B cell (primary cell): ENCODE measurements at regions not wholly inside any gene's neighbourhood (a gene's known extent, or its start where the extent isn't known, plus 50 kb on each side); places are given as distances from the start of the nearest gene placed in this dataset.

Experiments used
- ATAC-seq: fragments of 200-7000 bp; cut with Tn5 transposase; one replicate; pipeline ENCODE4 v1.10.0; 2021; ENCODE audit warnings: low read depth, mild to moderate bottlenecking, moderate number of reproducible peaks, moderate library complexity
- CTCF ChIA-PET: fragments of 350-600 bp; sonication (Branson Sonifier 250); formaldehyde crosslinking; loops from one replicate; lab custom pipeline; 2021; ENCODE audit warnings: antibody characterized with exemption, inconsistent platforms; lab: Charles Lee
- POLR2A ChIA-PET: fragments of 350-600 bp; sonication (Branson Sonifier 250); formaldehyde crosslinking; loops from one replicate; lab custom pipeline; 2021; ENCODE audit warnings: antibody characterized with exemption; lab: Charles Lee
- DNase-seq: peaks from one replicate; pipeline ENCODE4 v3.0.0; 2013
- H2AFZ ChIP-seq: 2 replicates; pipeline ENCODE4 v1.6.1; 2012; ENCODE audit warnings: mild to moderate bottlenecking, low read depth, low read length; ENCODE audit not compliant: insufficient read depth, poor library complexity, severe bottlenecking
- H3K27ac ChIP-seq, 2 donors: 1 replicate in 1 of 2; 2 replicates in 1 of 2; pipeline ENCODE4 v1.5.1; 2012 to 2013; ENCODE audit warnings: low read length in 2 of 2, mild to moderate bottlenecking in 2 of 2, moderate library complexity in 1 of 2
- H3K27me3 ChIP-seq, 4 experiments: fragments of 200-600 bp in 1 of 4; sonication (generic) in 1 of 4; replicated peaks in 1 of 4; 1 replicate in 2 of 4; 2 replicates in 2 of 4; pipeline versions ENCODE4 v1.6.1 to v1.7.0; 2013 to 2016; ENCODE audit warnings: low read length in 3 of 4, mild to moderate bottlenecking in 2 of 4, mixed read lengths in 1 of 4, moderate library complexity in 1 of 4; ENCODE audit not compliant: insufficient read depth in 4 of 4, control insufficient read depth in 3 of 4; ENCODE audit errors: control extremely low read depth in 1 of 4
- H3K36me3 ChIP-seq, 2 experiments: replicated peaks in 1 of 2; 1 replicate in 1 of 2; 2 replicates in 1 of 2; pipeline versions ENCODE4 v1.6.1 to v1.7.1; 2013; ENCODE audit warnings: low read length in 1 of 2; ENCODE audit not compliant: insufficient read depth in 2 of 2, control insufficient read depth in 1 of 2; ENCODE audit errors: control extremely low read depth in 1 of 2, extremely low read depth in 1 of 2
- H3K4me1 ChIP-seq, 2 donors: fragments of 200-600 bp in 1 of 2; sonication (generic) in 1 of 2; 1 replicate in 1 of 2; 2 replicates in 1 of 2; pipeline versions ENCODE4 v1.5.1 to v1.6.1; 2013 to 2017; ENCODE audit warnings: low read length in 2 of 2; ENCODE audit not compliant: control insufficient read depth in 2 of 2, insufficient read depth in 2 of 2
- H3K4me2 ChIP-seq: replicated peaks from 2 replicates; pipeline ENCODE3; 2012; ENCODE audit warnings: mild to moderate bottlenecking, low read depth, low read length; ENCODE audit not compliant: poor library complexity, severe bottlenecking
- H3K4me3 ChIP-seq, 5 experiments: fragments of 200-600 bp in 1 of 5; sonication (generic) in 1 of 5; 1 replicate in 3 of 5; 2 replicates in 2 of 5; pipeline versions ENCODE4 v1.5.1 to v1.7.0; 2011 to 2016; ENCODE audit warnings: low read length in 4 of 5, mild to moderate bottlenecking in 4 of 5, low read depth in 2 of 5, control low read depth in 1 of 5, moderate library complexity in 1 of 5; ENCODE audit not compliant: insufficient read depth in 1 of 5; ENCODE audit errors: control extremely low read depth in 1 of 5, extremely low read depth in 1 of 5
- H3K79me2 ChIP-seq: fragments of 200-600 bp; sonication (generic); one replicate; pipeline ENCODE4 v1.6.0; 2016; ENCODE audit warnings: low read length; ENCODE audit not compliant: control insufficient read depth, insufficient read depth
- H3K9ac ChIP-seq: fragments of 200-600 bp; sonication (generic); 2 replicates; pipeline ENCODE4 v1.6.1; 2017; ENCODE audit warnings: mild to moderate bottlenecking, low read length, moderate library complexity
- H3K9me3 ChIP-seq, 3 donors: one replicate each; pipeline versions ENCODE4 v1.6.1 to v1.7.1; 2013; ENCODE audit warnings: low read length in 2 of 3; ENCODE audit not compliant: control insufficient read depth in 2 of 3, insufficient read depth in 1 of 3; ENCODE audit errors: control extremely low read depth in 1 of 3
- H4K20me1 ChIP-seq: 2 replicates; pipeline ENCODE4 v1.6.0; 2012; ENCODE audit warnings: mild to moderate bottlenecking, low read length; ENCODE audit not compliant: insufficient read depth, control insufficient read depth, poor library complexity, severe bottlenecking
- H3K27ac Mint-ChIP-seq: one replicate; pipeline ENCODE4 v1.8.0; 2021; ENCODE audit warnings: mixed read lengths
- H3K27me3 Mint-ChIP-seq: one replicate; pipeline ENCODE4 v1.8.0; 2021; ENCODE audit warnings: mixed read lengths
- H3K4me1 Mint-ChIP-seq: one replicate; pipeline ENCODE4 v1.8.0; 2021; ENCODE audit warnings: mixed read lengths
- H3K4me3 Mint-ChIP-seq: one replicate; pipeline ENCODE4 v1.8.0; 2021; ENCODE audit warnings: mixed read lengths
- H3K9me3 Mint-ChIP-seq: one replicate; pipeline ENCODE4 v1.8.0; 2022; ENCODE audit warnings: mixed read lengths; ENCODE audit not compliant: insufficient read depth
- EZH2 ChIP-seq: IDR thresholded peaks from 2 replicates; pipeline ENCODE4 v1.6.1; 2012; ENCODE audit warnings: borderline replicate concordance, low read depth, mild to moderate bottlenecking, moderate library complexity, low read length; ENCODE audit not compliant: insufficient read depth, poor library complexity, severe bottlenecking
- WGBS: methylation state at CpG from one replicate; pipeline ENCODE4 v1.1.5; 2013; ENCODE audit warnings: missing lambda C conversion rate; ENCODE audit not compliant: insufficient coverage; 5-methylcytosine and 5-hydroxymethylcytosine counted together
- intact Hi-C: fragments of 100-400 bp; cut with micrococcal nuclease; formaldehyde crosslinking; loops from one replicate; pipeline ENCODE4 v1.10.0; 2022
- TF ChIP-seq, protein P1 (sequence below): fragments of 200-600 bp; IDR thresholded peaks from one replicate; pipeline ENCODE4 v1.8.0; 2022; ENCODE audit warnings: antibody characterized with exemption, mild to moderate bottlenecking

DNA sequence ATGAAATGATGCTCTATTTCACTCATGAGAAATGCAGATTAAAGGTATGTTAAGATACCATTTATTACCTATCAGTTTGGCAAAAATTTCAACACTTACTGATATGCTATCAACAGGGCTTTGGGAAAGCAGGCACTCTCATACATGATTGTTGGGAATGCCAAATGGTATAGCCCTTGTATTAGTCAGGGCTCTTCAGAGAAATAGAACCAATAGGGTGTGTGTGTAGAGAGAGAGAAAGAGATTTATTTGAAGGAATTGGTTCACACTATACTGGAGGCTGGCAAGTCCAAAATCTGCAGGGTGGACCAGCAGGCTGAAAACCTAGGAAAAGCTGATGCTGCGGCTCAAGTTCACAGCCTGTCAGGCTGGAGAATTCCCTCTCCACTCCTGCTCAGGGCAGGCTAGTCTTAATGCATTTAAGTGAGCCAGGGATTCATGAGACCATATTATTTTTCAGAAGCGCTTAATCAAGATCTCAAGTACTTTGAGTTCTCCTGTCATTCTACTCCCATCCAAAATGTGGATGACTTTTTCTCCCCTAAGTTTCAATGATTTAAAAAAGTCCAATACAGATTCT lies 72.4 kb downstream of the NHLRC3 start:
- H3K4me2 ChIP-seq, result no peak overlapping the region
- DNase-seq (no peak), ATAC-seq (no peak)
- no peak overlapping the region for H2AFZ ChIP-seq
- H3K36me3 ChIP-seq, result no peaks in the 10 kb centered on the region
- no peak overlapping the region for H3K27ac ChIP-seq
- H3K79me2 ChIP-seq, result no peaks in the 10 kb centered on the region
- no peaks in the 10 kb centered on the region for H3K27me3 ChIP-seq
- no peak for TF ChIP-seq EZH2
- TF ChIP-seq, protein P1, sequence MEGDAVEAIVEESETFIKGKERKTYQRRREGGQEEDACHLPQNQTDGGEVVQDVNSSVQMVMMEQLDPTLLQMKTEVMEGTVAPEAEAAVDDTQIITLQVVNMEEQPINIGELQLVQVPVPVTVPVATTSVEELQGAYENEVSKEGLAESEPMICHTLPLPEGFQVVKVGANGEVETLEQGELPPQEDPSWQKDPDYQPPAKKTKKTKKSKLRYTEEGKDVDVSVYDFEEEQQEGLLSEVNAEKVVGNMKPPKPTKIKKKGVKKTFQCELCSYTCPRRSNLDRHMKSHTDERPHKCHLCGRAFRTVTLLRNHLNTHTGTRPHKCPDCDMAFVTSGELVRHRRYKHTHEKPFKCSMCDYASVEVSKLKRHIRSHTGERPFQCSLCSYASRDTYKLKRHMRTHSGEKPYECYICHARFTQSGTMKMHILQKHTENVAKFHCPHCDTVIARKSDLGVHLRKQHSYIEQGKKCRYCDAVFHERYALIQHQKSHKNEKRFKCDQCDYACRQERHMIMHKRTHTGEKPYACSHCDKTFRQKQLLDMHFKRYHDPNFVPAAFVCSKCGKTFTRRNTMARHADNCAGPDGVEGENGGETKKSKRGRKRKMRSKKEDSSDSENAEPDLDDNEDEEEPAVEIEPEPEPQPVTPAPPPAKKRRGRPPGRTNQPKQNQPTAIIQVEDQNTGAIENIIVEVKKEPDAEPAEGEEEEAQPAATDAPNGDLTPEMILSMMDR, result no peak
- Mint-ChIP-seq H3K4me3 (no peak overlapping the region), H3K9me3 (peaks cover 2% of the 10 kb centered on the region), H3K27me3 (peaks cover 6% of the 10 kb centered on the region), H3K27ac (no peak overlapping the region), H3K4me1 (no peaks in the 10 kb centered on the region)
- intact Hi-C loops, result no loop called here
- H3K9ac ChIP-seq, result no peak overlapping the region
- no peaks in the 10 kb centered on the region for H3K4me1 ChIP-seq
- POLR2A ChIA-PET, result no interaction called here
- 86% methylated on average over 1 of the region's 2 CpGs for WGBS
- CTCF ChIA-PET, result no interaction called here
- no peaks in the 10 kb centered on the region for H3K9me3 ChIP-seq
- no peaks in the 10 kb centered on the region for H4K20me1 ChIP-seq
- no peak overlapping the region for H3K4me3 ChIP-seq

DNA sequence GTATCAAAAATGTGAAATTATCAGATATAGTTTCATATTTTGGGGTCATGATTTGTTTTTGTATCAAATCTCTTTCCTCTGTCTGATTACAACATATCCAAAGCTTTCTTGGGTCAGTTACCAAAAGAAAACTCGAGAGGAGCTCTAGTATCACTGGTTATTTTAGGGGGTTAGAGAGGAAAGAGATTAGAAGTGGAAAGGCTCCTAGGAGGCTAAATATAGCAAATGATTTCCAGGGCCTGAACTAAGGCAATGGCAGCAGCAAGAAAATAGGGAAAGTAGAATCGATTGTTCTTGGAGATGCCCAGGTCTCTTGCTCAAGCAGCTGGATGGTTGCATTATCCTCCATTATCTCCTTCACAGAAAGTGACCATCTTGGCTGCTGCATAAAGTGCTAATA lies 72.9 kb downstream of the NHLRC3 start:
- POLR2A ChIA-PET, result no interaction called here
- CTCF ChIA-PET, result no interaction called here
- no peaks in the 10 kb centered on the region for H3K36me3 ChIP-seq

More for the DNA sequence above, 72.9 kb downstream of the NHLRC3 start:
- Histone ChIP-seq H2AFZ (no peak overlapping the region), H3K9me3 (no peaks in the 10 kb centered on the region), H3K9ac (no peak overlapping the region), H3K27ac (no peak overlapping the region), H3K79me2 (no peaks in the 10 kb centered on the region), H3K4me2 (no peak overlapping the region), H3K4me3 (no peak overlapping the region), H4K20me1 (no peaks in the 10 kb centered on the region), H3K27me3 (no peaks in the 10 kb centered on the region), H3K4me1 (no peaks in the 10 kb centered on the region)
- no CpG with 5 or more reads among the region's 2 CpGs for WGBS
- TF ChIP-seq, protein P1, result no peak
- no peak for TF ChIP-seq EZH2
- Mint-ChIP-seq H3K4me3 (no peak overlapping the region), H3K9me3 (peaks cover 2% of the 10 kb centered on the region), H3K4me1 (no peaks in the 10 kb centered on the region), H3K27ac (no peak overlapping the region), H3K27me3 (peaks cover 6% of the 10 kb centered on the region)
- ATAC-seq, result no peak
- no peak for DNase-seq
- intact Hi-C loops, result no loop called here
